WTC11 (cell line): ENCODE measurements at regions not wholly inside any gene's neighbourhood (a gene's known extent, or its start where the extent isn't known, plus 50 kb on each side); places are given as distances from the start of the nearest gene placed in this dataset.

Source experiments
- ATAC-seq: fragments of 200-7000 bp; cut with Tn5 transposase; 2 replicates; pipeline ENCODE4 v1.10.0; 2021; ENCODE audit warnings: mild to moderate bottlenecking, moderate library complexity
- CTCF ChIA-PET: fragments of 300-600 bp; sonication (Branson Sonifier 250); formaldehyde crosslinking; loops from one replicate; lab custom pipeline; 2021; ENCODE audit warnings: antibody characterized with exemption; lab: Charles Lee
- POLR2A ChIA-PET: fragments of 350-600 bp; sonication (Branson Sonifier 250); formaldehyde crosslinking; loops from one replicate; lab custom pipeline; 2021; ENCODE audit warnings: antibody characterized with exemption; lab: Charles Lee
- DNase-seq: peaks from one replicate; pipeline ENCODE4 v3.0.0; 2021; ENCODE audit warnings: low spot score
- H3K27ac Mint-ChIP-seq: 2 replicates; pipeline ENCODE4 v1.8.0; 2021; ENCODE audit warnings: mixed read lengths
- H3K27me3 Mint-ChIP-seq: 2 replicates; pipeline ENCODE4 v1.8.0; 2021; ENCODE audit warnings: low read depth, mild to moderate bottlenecking, moderate library complexity, mixed read lengths
- H3K36me3 Mint-ChIP-seq: 2 replicates; pipeline ENCODE4 v1.8.0; 2021; ENCODE audit warnings: mixed read lengths
- H3K4me1 Mint-ChIP-seq: 2 replicates; pipeline ENCODE4 v1.8.0; 2022; ENCODE audit warnings: mixed read lengths
- H3K4me3 Mint-ChIP-seq: 2 replicates; pipeline ENCODE4 v1.8.0; 2021; ENCODE audit warnings: mild to moderate bottlenecking, moderate library complexity, mixed read lengths
- H3K9me3 Mint-ChIP-seq: 2 replicates; pipeline ENCODE4 v1.8.0; 2021; ENCODE audit warnings: mixed read lengths
- ESRRA ChIP-seq: sonication (generic); formaldehyde crosslinking; IDR thresholded peaks from 2 replicates; pipeline ENCODE4 v1.8.1; 2022; ENCODE audit warnings: mild to moderate bottlenecking, missing genetic modification reagents, borderline replicate concordance
- FOXP1 ChIP-seq: sonication (generic); formaldehyde crosslinking; IDR thresholded peaks from 2 replicates; pipeline ENCODE4 v1.8.0; 2022; ENCODE audit warnings: missing genetic modification reagents, mild to moderate bottlenecking, moderate library complexity, borderline replicate concordance
- NFATC4 ChIP-seq: fragments of 250-450 bp; sonication (Bioruptor Pico); IDR thresholded peaks from 2 replicates; pipeline ENCODE4 v1.9.0; 2021; ENCODE audit warnings: mild to moderate bottlenecking
- RELA ChIP-seq: sonication (generic); formaldehyde crosslinking; IDR thresholded peaks from 2 replicates; pipeline ENCODE4 v1.8.1; 2022; ENCODE audit warnings: missing genetic modification reagents, mild to moderate bottlenecking, borderline replicate concordance
- RORB ChIP-seq: fragments of 250-450 bp; sonication (Bioruptor Pico); IDR thresholded peaks from 2 replicates; pipeline ENCODE4 v1.9.0; 2021; ENCODE audit warnings: mild to moderate bottlenecking
- SOX15 ChIP-seq: fragments of 250-450 bp; sonication (Bioruptor Pico); IDR thresholded peaks from 2 replicates; pipeline ENCODE4 v1.9.0; 2021; ENCODE audit warnings: mild to moderate bottlenecking
- ZNF396 ChIP-seq: fragments of 250-450 bp; sonication (Bioruptor Pico); IDR thresholded peaks from 2 replicates; pipeline ENCODE4 v1.8.0; 2021; ENCODE audit warnings: mild to moderate bottlenecking, moderate library complexity, borderline replicate concordance
- ZNF416 ChIP-seq: fragments of 250-450 bp; sonication (Bioruptor Pico); IDR thresholded peaks from 2 replicates; pipeline ENCODE4 v1.9.0; 2021; ENCODE audit warnings: mild to moderate bottlenecking, inconsistent platforms
- TF ChIP-seq, protein P1 (sequence below): sonication (generic); formaldehyde crosslinking; IDR thresholded peaks from 2 replicates; pipeline ENCODE4 v1.8.0; 2023; ENCODE audit warnings: missing genetic modification reagents, mild to moderate bottlenecking, borderline replicate concordance
- TF ChIP-seq, protein P2 (sequence below): sonication (generic); formaldehyde crosslinking; IDR thresholded peaks from 2 replicates; pipeline ENCODE4 v1.8.1; 2023; ENCODE audit warnings: mild to moderate bottlenecking, missing genetic modification reagents, moderate library complexity
- TF ChIP-seq, protein P3 (sequence below): fragments of 250-450 bp; sonication (Bioruptor Pico); IDR thresholded peaks from 2 replicates; pipeline ENCODE4 v1.9.0; 2021; ENCODE audit warnings: mild to moderate bottlenecking
- TF ChIP-seq, protein P4 (sequence below): sonication (generic); formaldehyde crosslinking; IDR thresholded peaks from 2 replicates; pipeline ENCODE4 v1.8.1; 2022; ENCODE audit warnings: missing genetic modification reagents, borderline replicate concordance
- TF ChIP-seq, protein P5 (sequence below): fragments of 250-450 bp; sonication (Bioruptor Pico); IDR thresholded peaks from 2 replicates; pipeline ENCODE4 v1.9.0; 2021; ENCODE audit warnings: mild to moderate bottlenecking
- TF ChIP-seq, protein P6 (sequence below): fragments of 200-600 bp; IDR thresholded peaks from 2 replicates; pipeline ENCODE4 v1.8.0; 2022; ENCODE audit warnings: antibody characterized with exemption
- TF ChIP-seq, protein P7 (sequence below): sonication (generic); formaldehyde crosslinking; IDR thresholded peaks from 2 replicates; pipeline ENCODE4 v1.8.1; 2022; ENCODE audit warnings: low read depth, mild to moderate bottlenecking, moderate library complexity, missing genetic modification reagents, borderline replicate concordance
- TF ChIP-seq, protein P8 (sequence below): sonication (generic); formaldehyde crosslinking; IDR thresholded peaks from 2 replicates; pipeline ENCODE4 v1.8.1; 2023; ENCODE audit warnings: mild to moderate bottlenecking, missing genetic modification reagents, moderate library complexity

DNA sequence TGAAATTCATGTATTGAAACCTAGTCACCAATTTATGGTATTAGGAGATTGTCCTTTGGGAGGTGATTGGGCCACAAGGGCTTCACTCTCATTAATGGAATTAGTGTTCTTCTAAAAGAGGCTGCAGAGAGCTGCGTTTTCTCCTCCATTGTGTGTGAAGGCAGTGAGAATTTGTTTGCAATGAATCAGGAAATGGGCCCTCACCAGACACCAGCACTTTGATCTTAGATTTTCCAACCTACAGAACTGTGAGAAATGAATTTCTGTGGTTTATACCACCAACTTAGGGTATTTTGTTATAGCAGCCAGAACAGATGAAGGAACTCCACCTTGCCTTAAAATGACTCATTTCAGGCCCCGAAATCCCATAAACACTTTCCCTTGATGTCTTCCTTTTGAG is 544.2 kb downstream of the RWDD3 start (continued):
- TF ChIP-seq, protein P1, sequence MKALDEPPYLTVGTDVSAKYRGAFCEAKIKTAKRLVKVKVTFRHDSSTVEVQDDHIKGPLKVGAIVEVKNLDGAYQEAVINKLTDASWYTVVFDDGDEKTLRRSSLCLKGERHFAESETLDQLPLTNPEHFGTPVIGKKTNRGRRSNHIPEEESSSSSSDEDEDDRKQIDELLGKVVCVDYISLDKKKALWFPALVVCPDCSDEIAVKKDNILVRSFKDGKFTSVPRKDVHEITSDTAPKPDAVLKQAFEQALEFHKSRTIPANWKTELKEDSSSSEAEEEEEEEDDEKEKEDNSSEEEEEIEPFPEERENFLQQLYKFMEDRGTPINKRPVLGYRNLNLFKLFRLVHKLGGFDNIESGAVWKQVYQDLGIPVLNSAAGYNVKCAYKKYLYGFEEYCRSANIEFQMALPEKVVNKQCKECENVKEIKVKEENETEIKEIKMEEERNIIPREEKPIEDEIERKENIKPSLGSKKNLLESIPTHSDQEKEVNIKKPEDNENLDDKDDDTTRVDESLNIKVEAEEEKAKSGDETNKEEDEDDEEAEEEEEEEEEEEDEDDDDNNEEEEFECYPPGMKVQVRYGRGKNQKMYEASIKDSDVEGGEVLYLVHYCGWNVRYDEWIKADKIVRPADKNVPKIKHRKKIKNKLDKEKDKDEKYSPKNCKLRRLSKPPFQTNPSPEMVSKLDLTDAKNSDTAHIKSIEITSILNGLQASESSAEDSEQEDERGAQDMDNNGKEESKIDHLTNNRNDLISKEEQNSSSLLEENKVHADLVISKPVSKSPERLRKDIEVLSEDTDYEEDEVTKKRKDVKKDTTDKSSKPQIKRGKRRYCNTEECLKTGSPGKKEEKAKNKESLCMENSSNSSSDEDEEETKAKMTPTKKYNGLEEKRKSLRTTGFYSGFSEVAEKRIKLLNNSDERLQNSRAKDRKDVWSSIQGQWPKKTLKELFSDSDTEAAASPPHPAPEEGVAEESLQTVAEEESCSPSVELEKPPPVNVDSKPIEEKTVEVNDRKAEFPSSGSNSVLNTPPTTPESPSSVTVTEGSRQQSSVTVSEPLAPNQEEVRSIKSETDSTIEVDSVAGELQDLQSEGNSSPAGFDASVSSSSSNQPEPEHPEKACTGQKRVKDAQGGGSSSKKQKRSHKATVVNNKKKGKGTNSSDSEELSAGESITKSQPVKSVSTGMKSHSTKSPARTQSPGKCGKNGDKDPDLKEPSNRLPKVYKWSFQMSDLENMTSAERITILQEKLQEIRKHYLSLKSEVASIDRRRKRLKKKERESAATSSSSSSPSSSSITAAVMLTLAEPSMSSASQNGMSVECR (CRISPR knock-in tag) = no peak
- TF ChIP-seq RORB (CRISPR knock-in tag) (no peak), NFATC4 (CRISPR knock-in tag) (no peak)
- TF ChIP-seq, protein P2, sequence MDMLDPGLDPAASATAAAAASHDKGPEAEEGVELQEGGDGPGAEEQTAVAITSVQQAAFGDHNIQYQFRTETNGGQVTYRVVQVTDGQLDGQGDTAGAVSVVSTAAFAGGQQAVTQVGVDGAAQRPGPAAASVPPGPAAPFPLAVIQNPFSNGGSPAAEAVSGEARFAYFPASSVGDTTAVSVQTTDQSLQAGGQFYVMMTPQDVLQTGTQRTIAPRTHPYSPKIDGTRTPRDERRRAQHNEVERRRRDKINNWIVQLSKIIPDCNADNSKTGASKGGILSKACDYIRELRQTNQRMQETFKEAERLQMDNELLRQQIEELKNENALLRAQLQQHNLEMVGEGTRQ = no peak
- TF ChIP-seq, protein P3, sequence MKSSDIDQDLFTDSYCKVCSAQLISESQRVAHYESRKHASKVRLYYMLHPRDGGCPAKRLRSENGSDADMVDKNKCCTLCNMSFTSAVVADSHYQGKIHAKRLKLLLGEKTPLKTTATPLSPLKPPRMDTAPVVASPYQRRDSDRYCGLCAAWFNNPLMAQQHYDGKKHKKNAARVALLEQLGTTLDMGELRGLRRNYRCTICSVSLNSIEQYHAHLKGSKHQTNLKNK (CRISPR knock-in tag) = no peak
- TF ChIP-seq, protein P4, sequence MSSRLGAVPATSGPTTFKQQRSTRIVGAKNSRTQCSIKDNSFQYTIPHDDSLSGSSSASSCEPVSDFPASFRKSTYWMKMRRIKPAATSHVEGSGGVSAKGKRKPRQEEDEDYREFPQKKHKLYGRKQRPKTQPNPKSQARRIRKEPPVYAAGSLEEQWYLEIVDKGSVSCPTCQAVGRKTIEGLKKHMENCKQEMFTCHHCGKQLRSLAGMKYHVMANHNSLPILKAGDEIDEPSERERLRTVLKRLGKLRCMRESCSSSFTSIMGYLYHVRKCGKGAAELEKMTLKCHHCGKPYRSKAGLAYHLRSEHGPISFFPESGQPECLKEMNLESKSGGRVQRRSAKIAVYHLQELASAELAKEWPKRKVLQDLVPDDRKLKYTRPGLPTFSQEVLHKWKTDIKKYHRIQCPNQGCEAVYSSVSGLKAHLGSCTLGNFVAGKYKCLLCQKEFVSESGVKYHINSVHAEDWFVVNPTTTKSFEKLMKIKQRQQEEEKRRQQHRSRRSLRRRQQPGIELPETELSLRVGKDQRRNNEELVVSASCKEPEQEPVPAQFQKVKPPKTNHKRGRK (CRISPR knock-in tag) = no peak

DNA sequence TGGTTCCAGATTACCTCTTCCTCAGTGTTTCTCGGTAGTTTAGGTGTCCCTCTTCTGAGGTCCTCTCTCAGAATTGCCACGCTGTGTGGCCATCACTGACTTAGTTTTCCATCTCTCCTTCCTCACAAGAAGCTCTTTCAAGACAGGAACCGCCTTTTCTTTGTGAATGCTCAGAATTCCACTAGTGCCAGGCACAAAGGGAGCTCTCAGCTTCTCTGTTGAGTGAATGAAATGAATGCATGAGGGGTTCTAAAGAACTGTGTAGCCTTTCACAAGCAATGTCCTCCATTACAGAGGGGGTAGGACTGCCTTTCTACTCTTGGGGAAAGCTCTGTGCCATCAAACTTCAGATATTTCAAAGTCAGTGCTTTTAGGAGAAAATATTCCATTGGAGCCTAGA is 546.8 kb downstream of the RWDD3 start:
- H3K36me3 Mint-ChIP-seq = no peaks in the 10 kb centered on the region; the same call in 1 of the 2 replicates
- ChIA-PET CTCF (no interaction called here), POLR2A (no interaction called here)
- H3K27ac Mint-ChIP-seq = no peak overlapping the region; the same call in 1 of the 2 replicates
- DNase-seq (no peak), ATAC-seq (peak; percentile 43)
- no peaks in the 10 kb centered on the region for H3K27me3 Mint-ChIP-seq
- H3K4me1 Mint-ChIP-seq = peaks cover 19% of the 10 kb centered on the region
- TF ChIP-seq SOX15 (CRISPR knock-in tag) (no peak), ESRRA (CRISPR knock-in tag) (no peak), RELA (no peak), ZNF396 (CRISPR knock-in tag) (no peak), ZNF416 (CRISPR knock-in tag) (no peak)
- TF ChIP-seq, protein P5, sequence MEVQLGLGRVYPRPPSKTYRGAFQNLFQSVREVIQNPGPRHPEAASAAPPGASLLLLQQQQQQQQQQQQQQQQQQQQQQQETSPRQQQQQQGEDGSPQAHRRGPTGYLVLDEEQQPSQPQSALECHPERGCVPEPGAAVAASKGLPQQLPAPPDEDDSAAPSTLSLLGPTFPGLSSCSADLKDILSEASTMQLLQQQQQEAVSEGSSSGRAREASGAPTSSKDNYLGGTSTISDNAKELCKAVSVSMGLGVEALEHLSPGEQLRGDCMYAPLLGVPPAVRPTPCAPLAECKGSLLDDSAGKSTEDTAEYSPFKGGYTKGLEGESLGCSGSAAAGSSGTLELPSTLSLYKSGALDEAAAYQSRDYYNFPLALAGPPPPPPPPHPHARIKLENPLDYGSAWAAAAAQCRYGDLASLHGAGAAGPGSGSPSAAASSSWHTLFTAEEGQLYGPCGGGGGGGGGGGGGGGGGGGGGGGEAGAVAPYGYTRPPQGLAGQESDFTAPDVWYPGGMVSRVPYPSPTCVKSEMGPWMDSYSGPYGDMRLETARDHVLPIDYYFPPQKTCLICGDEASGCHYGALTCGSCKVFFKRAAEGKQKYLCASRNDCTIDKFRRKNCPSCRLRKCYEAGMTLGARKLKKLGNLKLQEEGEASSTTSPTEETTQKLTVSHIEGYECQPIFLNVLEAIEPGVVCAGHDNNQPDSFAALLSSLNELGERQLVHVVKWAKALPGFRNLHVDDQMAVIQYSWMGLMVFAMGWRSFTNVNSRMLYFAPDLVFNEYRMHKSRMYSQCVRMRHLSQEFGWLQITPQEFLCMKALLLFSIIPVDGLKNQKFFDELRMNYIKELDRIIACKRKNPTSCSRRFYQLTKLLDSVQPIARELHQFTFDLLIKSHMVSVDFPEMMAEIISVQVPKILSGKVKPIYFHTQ = no peak
- H3K9me3 Mint-ChIP-seq = peaks cover 16% of the 10 kb centered on the region
- no peak overlapping the region for H3K4me3 Mint-ChIP-seq

DNA sequence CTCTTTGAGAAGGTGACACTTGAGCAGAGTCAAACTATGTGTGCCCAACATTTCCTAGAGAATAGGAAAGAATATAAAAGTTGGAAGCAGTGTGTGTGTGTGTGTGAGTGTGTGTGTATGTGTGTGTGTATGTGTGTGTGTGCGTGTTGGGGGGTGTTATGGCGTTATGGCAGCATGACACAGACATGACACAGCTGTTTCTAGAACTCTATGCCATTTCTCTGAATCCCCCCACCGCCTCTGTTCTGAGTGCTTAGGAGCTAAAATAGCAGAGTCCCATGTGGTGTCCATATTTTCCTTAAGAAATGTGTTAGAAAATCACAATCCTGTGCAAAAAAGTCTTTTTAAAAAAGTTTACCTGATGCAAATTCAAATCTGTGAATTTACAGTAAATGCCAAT is 556.1 kb downstream of the RWDD3 start:
- peaks cover 15% of the 10 kb centered on the region for H3K9me3 Mint-ChIP-seq
- ATAC-seq (no peak), DNase-seq (no peak)
- H3K4me1 Mint-ChIP-seq = peaks cover 10% of the 10 kb centered on the region
- H3K36me3 Mint-ChIP-seq = peaks cover 9% of the 10 kb centered on the region
- CTCF ChIA-PET = no interaction called here
- H3K4me3 Mint-ChIP-seq = no peak overlapping the region
- POLR2A ChIA-PET = no interaction called here
- peaks cover 7% of the 10 kb centered on the region; the same call in 1 of the 2 replicates for H3K27me3 Mint-ChIP-seq
- H3K27ac Mint-ChIP-seq = no peak overlapping the region
- TF ChIP-seq, protein P5 = no peak
- TF ChIP-seq ESRRA (CRISPR knock-in tag) (no peak), FOXP1 (CRISPR knock-in tag) (no peak)
- TF ChIP-seq, protein P6, sequence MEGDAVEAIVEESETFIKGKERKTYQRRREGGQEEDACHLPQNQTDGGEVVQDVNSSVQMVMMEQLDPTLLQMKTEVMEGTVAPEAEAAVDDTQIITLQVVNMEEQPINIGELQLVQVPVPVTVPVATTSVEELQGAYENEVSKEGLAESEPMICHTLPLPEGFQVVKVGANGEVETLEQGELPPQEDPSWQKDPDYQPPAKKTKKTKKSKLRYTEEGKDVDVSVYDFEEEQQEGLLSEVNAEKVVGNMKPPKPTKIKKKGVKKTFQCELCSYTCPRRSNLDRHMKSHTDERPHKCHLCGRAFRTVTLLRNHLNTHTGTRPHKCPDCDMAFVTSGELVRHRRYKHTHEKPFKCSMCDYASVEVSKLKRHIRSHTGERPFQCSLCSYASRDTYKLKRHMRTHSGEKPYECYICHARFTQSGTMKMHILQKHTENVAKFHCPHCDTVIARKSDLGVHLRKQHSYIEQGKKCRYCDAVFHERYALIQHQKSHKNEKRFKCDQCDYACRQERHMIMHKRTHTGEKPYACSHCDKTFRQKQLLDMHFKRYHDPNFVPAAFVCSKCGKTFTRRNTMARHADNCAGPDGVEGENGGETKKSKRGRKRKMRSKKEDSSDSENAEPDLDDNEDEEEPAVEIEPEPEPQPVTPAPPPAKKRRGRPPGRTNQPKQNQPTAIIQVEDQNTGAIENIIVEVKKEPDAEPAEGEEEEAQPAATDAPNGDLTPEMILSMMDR = no peak
- TF ChIP-seq, protein P7, sequence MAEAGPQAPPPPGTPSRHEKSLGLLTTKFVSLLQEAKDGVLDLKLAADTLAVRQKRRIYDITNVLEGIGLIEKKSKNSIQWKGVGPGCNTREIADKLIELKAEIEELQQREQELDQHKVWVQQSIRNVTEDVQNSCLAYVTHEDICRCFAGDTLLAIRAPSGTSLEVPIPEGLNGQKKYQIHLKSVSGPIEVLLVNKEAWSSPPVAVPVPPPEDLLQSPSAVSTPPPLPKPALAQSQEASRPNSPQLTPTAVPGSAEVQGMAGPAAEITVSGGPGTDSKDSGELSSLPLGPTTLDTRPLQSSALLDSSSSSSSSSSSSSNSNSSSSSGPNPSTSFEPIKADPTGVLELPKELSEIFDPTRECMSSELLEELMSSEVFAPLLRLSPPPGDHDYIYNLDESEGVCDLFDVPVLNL (CRISPR knock-in tag) = no peak
- TF ChIP-seq, protein P8, sequence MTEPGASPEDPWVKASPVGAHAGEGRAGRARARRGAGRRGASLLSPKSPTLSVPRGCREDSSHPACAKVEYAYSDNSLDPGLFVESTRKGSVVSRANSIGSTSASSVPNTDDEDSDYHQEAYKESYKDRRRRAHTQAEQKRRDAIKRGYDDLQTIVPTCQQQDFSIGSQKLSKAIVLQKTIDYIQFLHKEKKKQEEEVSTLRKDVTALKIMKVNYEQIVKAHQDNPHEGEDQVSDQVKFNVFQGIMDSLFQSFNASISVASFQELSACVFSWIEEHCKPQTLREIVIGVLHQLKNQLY (CRISPR knock-in tag) = no peak
